ENCODE measurements at regions not wholly inside any gene's neighbourhood (a gene's known extent, or its start where the extent isn't known, plus 50 kb on each side); places are given as distances from the start of the nearest gene placed in this dataset.

DNA sequence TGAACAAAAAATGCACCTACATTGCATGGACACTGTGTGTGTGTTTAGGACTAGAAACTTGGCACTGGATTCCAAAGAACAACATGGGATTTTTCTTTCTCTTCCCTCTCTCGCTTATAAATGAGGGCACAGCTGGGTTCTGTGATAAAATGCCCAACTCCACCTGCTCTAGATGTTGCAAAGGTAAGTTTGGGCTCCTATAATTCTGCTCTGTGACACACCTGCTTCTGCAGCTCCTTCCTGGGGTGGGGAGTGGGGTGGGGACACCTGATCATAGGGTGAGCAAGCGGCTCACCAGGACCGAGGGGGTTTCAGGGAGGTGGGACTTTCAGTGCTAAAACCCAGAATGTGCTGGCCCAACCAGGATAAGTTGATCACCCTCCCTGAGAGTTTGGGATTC, 104.3 kb downstream of the AXIN2 start:
- Histone ChIP-seq H3K4me3 (ENCODE audit: low read length in 2 of 2) (no peak overlapping the region), H3K14ac (ENCODE audit: low read length) (no peak overlapping the region), H2AK5ac (ENCODE audit: low read depth, low read length) (no peak overlapping the region), H3K4me2 (ENCODE audit: insufficient read depth, low read length, poor library complexity, severe bottlenecking) (no peak overlapping the region), H3K4me1 (ENCODE audit: control insufficient read depth in 2 of 2, insufficient read depth in 1 of 2, low read depth in 1 of 2, low read length in 2 of 2) (peaks cover 7 to 12% of the 10 kb centered on the region in 2 donors), H2BK15ac (ENCODE audit: low read length) (no peak overlapping the region), H4K91ac (ENCODE audit: low read depth, low read length, poor library complexity) (no peak overlapping the region), H3K27ac (replicated peaks; ENCODE audit: low read length) (no peak overlapping the region), H3K4ac (ENCODE audit: low read length) (no peak overlapping the region), H2BK5ac (ENCODE audit: low read length) (no peak overlapping the region), H3K27me3 (ENCODE audit: control insufficient read depth in 3 of 3, insufficient read depth in 3 of 3, low read depth in 1 of 3, low read length in 3 of 3) (no peaks in the 10 kb centered on the region), H2AFZ (ENCODE audit: low read length) (no peak overlapping the region), H2BK12ac (ENCODE audit: low read length) (no peak overlapping the region), H3K9ac (ENCODE audit: low read depth, low read length, poor library complexity) (no peak overlapping the region), H3K9me3 (replicated peaks in 1 of 2; ENCODE audit: control insufficient read depth in 2 of 2, insufficient read depth in 1 of 2, low read depth in 1 of 2, low read length in 2 of 2) (no peaks in the 10 kb centered on the region), H4K8ac (ENCODE audit: low read depth, low read length) (no peak overlapping the region), H3K23ac (ENCODE audit: low read depth, low read length, poor library complexity) (no peak overlapping the region), H2BK120ac (ENCODE audit: low read depth, low read length) (no peak overlapping the region), H3K79me1 (ENCODE audit: low read depth, low read length) (no peaks in the 10 kb centered on the region), H3K36me3 (replicated peaks in 1 of 2; ENCODE audit: control insufficient read depth in 2 of 2, insufficient read depth in 2 of 2, low read length in 2 of 2) (peaks cover 0 to 2% of the 10 kb centered on the region in 2 donors), H3K18ac (ENCODE audit: low read length) (no peak overlapping the region)
- no CpG with 5 or more reads among the region's 3 CpGs for WGBS, 2 donors (ENCODE audit: extremely low coverage in 2 of 2, insufficient read length in 2 of 2, insufficient replicate concordance in 1 of 2)
- DNase-seq (ENCODE audit: low spot score), result no peak

DNA sequence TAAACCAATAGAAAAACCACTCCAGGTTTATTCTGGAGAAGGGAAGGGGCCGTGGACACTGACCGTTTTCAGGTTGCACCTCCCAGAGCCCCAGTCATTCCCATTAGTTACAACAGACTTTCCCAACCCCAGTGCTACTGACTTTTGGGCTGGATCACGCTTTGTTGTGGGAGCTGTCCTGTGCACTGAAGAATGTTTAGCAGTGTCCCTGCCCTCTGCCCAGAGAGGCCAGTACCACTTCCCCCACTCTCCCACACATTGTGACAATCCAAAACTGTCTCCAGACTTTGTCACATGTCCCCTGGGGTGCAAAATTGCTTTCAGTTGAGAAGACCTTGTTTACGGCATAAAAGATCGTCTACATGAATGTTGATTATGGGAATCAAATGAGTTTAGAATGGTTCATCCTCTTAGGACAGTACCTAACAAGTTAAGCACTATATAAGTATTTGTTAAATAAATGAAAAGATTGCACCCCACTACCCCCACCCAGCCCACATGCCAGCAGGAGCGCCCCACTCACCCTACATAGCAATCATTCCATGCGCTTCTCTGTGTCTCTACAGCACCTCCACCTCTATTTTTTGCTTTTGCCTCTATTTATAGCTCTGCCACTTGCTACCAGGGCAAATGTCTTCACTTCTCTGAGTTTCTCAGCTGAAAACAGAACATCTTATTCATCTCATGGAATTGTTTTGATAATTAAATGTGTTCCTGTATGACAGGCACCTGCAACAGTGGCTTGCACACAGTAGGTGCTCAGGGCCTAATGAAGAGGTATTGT, 104.9 kb downstream of the AXIN2 start:
- Histone ChIP-seq H2BK12ac (ENCODE audit: low read length) (no peak overlapping the region), H3K4me2 (ENCODE audit: insufficient read depth, low read length, poor library complexity, severe bottlenecking) (no peak overlapping the region), H4K8ac (ENCODE audit: low read depth, low read length) (no peak overlapping the region), H3K18ac (ENCODE audit: low read length) (no peak overlapping the region), H2BK120ac (ENCODE audit: low read depth, low read length) (no peak overlapping the region), H2BK15ac (ENCODE audit: low read length) (no peak overlapping the region), H3K9ac (ENCODE audit: low read depth, low read length, poor library complexity) (no peak overlapping the region), H3K4me1 (ENCODE audit: control insufficient read depth in 2 of 2, insufficient read depth in 1 of 2, low read depth in 1 of 2, low read length in 2 of 2) (peaks cover 7 to 12% of the 10 kb centered on the region in 2 donors), H3K9me3 (replicated peaks in 1 of 2; ENCODE audit: control insufficient read depth in 2 of 2, insufficient read depth in 1 of 2, low read depth in 1 of 2, low read length in 2 of 2) (no peaks in the 10 kb centered on the region), H4K91ac (ENCODE audit: low read depth, low read length, poor library complexity) (no peak overlapping the region), H3K27me3 (ENCODE audit: control insufficient read depth in 3 of 3, insufficient read depth in 3 of 3, low read depth in 1 of 3, low read length in 3 of 3) (no peaks in the 10 kb centered on the region), H3K36me3 (replicated peaks in 1 of 2; ENCODE audit: control insufficient read depth in 2 of 2, insufficient read depth in 2 of 2, low read length in 2 of 2) (peaks cover 0 to 2% of the 10 kb centered on the region in 2 donors), H2AK5ac (ENCODE audit: low read depth, low read length) (no peak overlapping the region), H3K23ac (ENCODE audit: low read depth, low read length, poor library complexity) (no peak overlapping the region), H3K4ac (ENCODE audit: low read length) (no peak overlapping the region), H3K79me1 (ENCODE audit: low read depth, low read length) (no peaks in the 10 kb centered on the region), H2AFZ (ENCODE audit: low read length) (peak overlapping the region; percentile 50), H2BK5ac (ENCODE audit: low read length) (no peak overlapping the region), H3K27ac (replicated peaks; ENCODE audit: low read length) (no peak overlapping the region), H3K14ac (ENCODE audit: low read length) (no peak overlapping the region), H3K4me3 (ENCODE audit: low read length in 2 of 2) (peak overlapping the region in 1 of 2 donors; percentile 52)
- no peak for DNase-seq (ENCODE audit: low spot score)
- no CpG with 5 or more reads among the region's 7 CpGs for WGBS, 2 donors (ENCODE audit: extremely low coverage in 2 of 2, insufficient read length in 2 of 2, insufficient replicate concordance in 1 of 2)

DNA sequence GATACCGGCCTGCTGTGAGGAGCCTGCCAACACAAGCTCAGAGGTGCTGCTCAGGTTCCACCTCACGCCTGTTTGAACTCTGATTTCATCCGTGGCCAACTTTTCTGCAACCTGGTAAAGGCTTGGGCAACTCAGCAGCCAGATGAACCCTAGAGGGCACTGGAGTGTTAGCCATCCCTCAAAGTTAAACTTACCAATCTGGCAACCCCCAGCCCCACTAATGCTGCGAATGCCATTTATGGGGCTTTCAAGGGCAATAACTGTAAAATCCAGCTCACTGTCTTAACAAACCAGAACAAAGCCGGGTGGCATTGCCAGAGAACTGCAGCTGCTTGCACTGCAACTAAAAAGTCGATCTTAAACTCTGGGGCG, 105.5 kb downstream of the AXIN2 start:
- no peak overlapping the region for H3K4me3 ChIP-seq (ENCODE audit: low read length in 2 of 2)
- H4K91ac ChIP-seq (ENCODE audit: low read depth, low read length, poor library complexity), result no peak overlapping the region
- peaks cover 7 to 12% of the 10 kb centered on the region in 2 donors for H3K4me1 ChIP-seq (ENCODE audit: control insufficient read depth in 2 of 2, insufficient read depth in 1 of 2, low read depth in 1 of 2, low read length in 2 of 2)
- peak overlapping the region; percentile 50 for H2AFZ ChIP-seq (ENCODE audit: low read length)
- WGBS, 2 donors (ENCODE audit: extremely low coverage in 2 of 2, insufficient read length in 2 of 2, insufficient replicate concordance in 1 of 2), result no CpG with 5 or more reads among the region's 7 CpGs
- no peak overlapping the region for H3K23ac ChIP-seq (ENCODE audit: low read depth, low read length, poor library complexity)
- no peak overlapping the region for H2AK5ac ChIP-seq (ENCODE audit: low read depth, low read length)
- H3K9me3 ChIP-seq (replicated peaks in 1 of 2; ENCODE audit: control insufficient read depth in 2 of 2, insufficient read depth in 1 of 2, low read depth in 1 of 2, low read length in 2 of 2), result peaks cover 0 to 2% of the 10 kb centered on the region in 2 donors
- H4K8ac ChIP-seq (ENCODE audit: low read depth, low read length), result no peak overlapping the region
- DNase-seq (ENCODE audit: low spot score), result no peak
- H3K4ac ChIP-seq (ENCODE audit: low read length), result no peak overlapping the region
- H3K18ac ChIP-seq (ENCODE audit: low read length), result no peak overlapping the region
- H2BK12ac ChIP-seq (ENCODE audit: low read length), result no peak overlapping the region
- no peaks in the 10 kb centered on the region for H3K79me1 ChIP-seq (ENCODE audit: low read depth, low read length)
- no peak overlapping the region for H3K27ac ChIP-seq (replicated peaks; ENCODE audit: low read length)
- H3K9ac ChIP-seq (ENCODE audit: low read depth, low read length, poor library complexity), result no peak overlapping the region
- no peak overlapping the region for H2BK5ac ChIP-seq (ENCODE audit: low read length)
- no peak overlapping the region for H3K4me2 ChIP-seq (ENCODE audit: insufficient read depth, low read length, poor library complexity, severe bottlenecking)
- no peaks in the 10 kb centered on the region for H3K27me3 ChIP-seq (ENCODE audit: control insufficient read depth in 3 of 3, insufficient read depth in 3 of 3, low read depth in 1 of 3, low read length in 3 of 3)
- no peak overlapping the region for H2BK15ac ChIP-seq (ENCODE audit: low read length)
- no peaks in the 10 kb centered on the region for H3K36me3 ChIP-seq (replicated peaks in 1 of 2; ENCODE audit: control insufficient read depth in 2 of 2, insufficient read depth in 2 of 2, low read length in 2 of 2)
- no peak overlapping the region for H3K14ac ChIP-seq (ENCODE audit: low read length)
- no peak overlapping the region for H2BK120ac ChIP-seq (ENCODE audit: low read depth, low read length)

GRCh38 chr17:65455154-65455971, 106.1 kb downstream of the AXIN2 start:
- no CpG with 5 or more reads among the region's 11 CpGs for WGBS, 2 donors (ENCODE audit: extremely low coverage in 2 of 2, insufficient read length in 2 of 2, insufficient replicate concordance in 1 of 2)
- H3K23ac ChIP-seq (ENCODE audit: low read depth, low read length, poor library complexity), result no peak overlapping the region
- H2BK5ac ChIP-seq (ENCODE audit: low read length), result no peak overlapping the region
- no peak for DNase-seq (ENCODE audit: low spot score)
- no peaks in the 10 kb centered on the region for H3K36me3 ChIP-seq (replicated peaks in 1 of 2; ENCODE audit: control insufficient read depth in 2 of 2, insufficient read depth in 2 of 2, low read length in 2 of 2)
- H3K14ac ChIP-seq (ENCODE audit: low read length), result no peak overlapping the region
- H3K4ac ChIP-seq (ENCODE audit: low read length), result no peak overlapping the region
- no peak overlapping the region for H3K9ac ChIP-seq (ENCODE audit: low read depth, low read length, poor library complexity)
- no peak overlapping the region for H3K18ac ChIP-seq (ENCODE audit: low read length)
- H2BK15ac ChIP-seq (ENCODE audit: low read length), result no peak overlapping the region
- no peak overlapping the region for H2BK12ac ChIP-seq (ENCODE audit: low read length)
- H3K27ac ChIP-seq (replicated peaks; ENCODE audit: low read length), result no peak overlapping the region
- no peak overlapping the region for H2AK5ac ChIP-seq (ENCODE audit: low read depth, low read length)
- H3K4me1 ChIP-seq (ENCODE audit: control insufficient read depth in 2 of 2, insufficient read depth in 1 of 2, low read depth in 1 of 2, low read length in 2 of 2), result peaks cover 7 to 12% of the 10 kb centered on the region in 2 donors
- peaks cover 0 to 6% of the 10 kb centered on the region in 2 donors for H3K9me3 ChIP-seq (replicated peaks in 1 of 2; ENCODE audit: control insufficient read depth in 2 of 2, insufficient read depth in 1 of 2, low read depth in 1 of 2, low read length in 2 of 2)
- no peak overlapping the region for H2BK120ac ChIP-seq (ENCODE audit: low read depth, low read length)
- H2AFZ ChIP-seq (ENCODE audit: low read length), result peak overlapping the region; percentile 25
- no peaks in the 10 kb centered on the region for H3K27me3 ChIP-seq (ENCODE audit: control insufficient read depth in 3 of 3, insufficient read depth in 3 of 3, low read depth in 1 of 3, low read length in 3 of 3)
- H3K4me2 ChIP-seq (ENCODE audit: insufficient read depth, low read length, poor library complexity, severe bottlenecking), result no peak overlapping the region
- H3K4me3 ChIP-seq (ENCODE audit: low read length in 2 of 2), result no peak overlapping the region
- no peak overlapping the region for H4K8ac ChIP-seq (ENCODE audit: low read depth, low read length)
- H4K91ac ChIP-seq (ENCODE audit: low read depth, low read length, poor library complexity), result no peak overlapping the region
- no peaks in the 10 kb centered on the region for H3K79me1 ChIP-seq (ENCODE audit: low read depth, low read length)

Data from neuronal stem cell (in vitro differentiated cells).